Brain microvascular endothelial cell (primary cell): ENCODE measurements at regions not wholly inside any gene's neighbourhood (a gene's known extent, or its start where the extent isn't known, plus 50 kb on each side); places are given as distances from the start of the nearest gene placed in this dataset.

ENCODE experiments used
- DNase-seq: peaks from one replicate; pipeline ENCODE4 v3.0.0-alpha.2; 2020
- H3K27ac ChIP-seq: fragments of 250-450 bp; sonication (Bioruptor Pico); 2 replicates; pipeline ENCODE4 v1.5.1; 2020; ENCODE audit warnings: mild to moderate bottlenecking, moderate library complexity
- H3K27me3 ChIP-seq: fragments of 250-450 bp; sonication (Bioruptor Pico); replicated peaks from 2 replicates; pipeline ENCODE4 v1.5.1; 2020; ENCODE audit warnings: mild to moderate bottlenecking
- H3K36me3 ChIP-seq: fragments of 250-450 bp; sonication (Bioruptor Pico); replicated peaks from 2 replicates; pipeline ENCODE4 v1.5.1; 2020; ENCODE audit warnings: mild to moderate bottlenecking
- H3K4me3 ChIP-seq: 2 replicates; pipeline ENCODE4 v1.5.1; 2011; ENCODE audit warnings: low read depth, mild to moderate bottlenecking, control low read depth, low read length, moderate library complexity
- CTCF ChIP-seq: IDR thresholded peaks from 2 replicates; pipeline ENCODE4 v1.5.1; 2011; ENCODE audit warnings: low read depth, mild to moderate bottlenecking, moderate library complexity, low read length, control low read depth, inconsistent platforms; ENCODE audit errors: missing control alignments
- in situ Hi-C: cut with HindIII; loops from 2 replicates; pipeline ENCODE4 v1.10.0; 2017; ENCODE audit warnings: low sequenced_read_pairs, low pct_ligation_motif_present

GRCh38 chr2:139409212-139409611, 629.0 kb upstream of the NXPH2 start:
- in situ Hi-C loops: no loop called here
- H3K36me3 ChIP-seq: no peaks in the 10 kb centered on the region
- TF ChIP-seq CTCF: no peak
- no peak overlapping the region for H3K4me3 ChIP-seq
- no peaks in the 10 kb centered on the region for H3K27me3 ChIP-seq
- DNase-seq: no peak
- no peak overlapping the region for H3K27ac ChIP-seq

- Histone ChIP-seq H3K27me3 (no peaks in the 10 kb centered on the region), H3K4me3 (no peak overlapping the region), H3K27ac (no peak overlapping the region), H3K36me3 (no peaks in the 10 kb centered on the region)
- DNase-seq: no peak
- in situ Hi-C loops: no loop called here
- TF ChIP-seq CTCF: no peak
Observed at GRCh38 chr2:139403948-139404347, 623.8 kb upstream of the NXPH2 start.

- no peak for TF ChIP-seq CTCF
- no peaks in the 10 kb centered on the region for H3K27me3 ChIP-seq
- DNase-seq: no peak
- in situ Hi-C loops: no loop called here
- H3K27ac ChIP-seq: no peak overlapping the region
- H3K4me3 ChIP-seq: no peak overlapping the region
- H3K36me3 ChIP-seq: no peaks in the 10 kb centered on the region
Observed at GRCh38 chr2:139394801-139395200, 614.6 kb upstream of the NXPH2 start.

- TF ChIP-seq CTCF: no peak
- DNase-seq: no peak
- H3K27ac ChIP-seq: no peak overlapping the region
Observed at GRCh38 chr2:139389391-139389790, 609.2 kb upstream of the NXPH2 start.

GRCh38 chr2:139386401-139386800, 606.2 kb upstream of the NXPH2 start:
- no peaks in the 10 kb centered on the region for H3K27me3 ChIP-seq
- in situ Hi-C loops: no loop called here
- H3K27ac ChIP-seq: no peak overlapping the region
- H3K4me3 ChIP-seq: no peak overlapping the region
- H3K36me3 ChIP-seq: no peaks in the 10 kb centered on the region
- no peak for TF ChIP-seq CTCF
- no peak for DNase-seq

More at GRCh38 chr2:139389391-139389790, 609.2 kb upstream of the NXPH2 start:
- Histone ChIP-seq H3K4me3 (no peak overlapping the region), H3K27me3 (no peaks in the 10 kb centered on the region), H3K36me3 (no peaks in the 10 kb centered on the region)
- in situ Hi-C loops: no loop called here

GRCh38 chr2:139383532-139383931, 603.3 kb upstream of the NXPH2 start:
- in situ Hi-C loops: no loop called here
- no peak for DNase-seq
- no peak for TF ChIP-seq CTCF
- no peaks in the 10 kb centered on the region for H3K36me3 ChIP-seq
- no peak overlapping the region for H3K4me3 ChIP-seq
- no peaks in the 10 kb centered on the region for H3K27me3 ChIP-seq
- no peak overlapping the region for H3K27ac ChIP-seq
